HG03159 (cell line): ENCODE measurements at regions not wholly inside any gene's neighbourhood (a gene's known extent, or its start where the extent isn't known, plus 50 kb on each side); places are given as distances from the start of the nearest gene placed in this dataset.

Source experiments
- ATAC-seq: cut with Tn5 transposase; IDR thresholded peaks from one replicate; pipeline ENCODE4 v1.9.1; 2021; ENCODE audit warnings: mild to moderate bottlenecking, moderate library complexity; ENCODE audit not compliant: unreplicated experiment

GRCh38 chr4:138894709-138895108 is 120.9 kb upstream of the NOCT start:
- ATAC-seq = no peak

GRCh38 chr4:138894011-138894410 is 121.6 kb upstream of the NOCT start:
- no peak for ATAC-seq

- ATAC-seq = no peak
Observed at GRCh38 chr4:138892483-138893407, 122.8 kb upstream of the NOCT start.

GRCh38 chr4:138891631-138892031 is 124.0 kb upstream of the NOCT start:
- no peak for ATAC-seq

- ATAC-seq = no peak
Observed at GRCh38 chr4:138890891-138891570, 124.5 kb upstream of the NOCT start.

- ATAC-seq = no peak
Observed at GRCh38 chr4:138889216-138889615, 126.4 kb upstream of the NOCT start.

GRCh38 chr4:138887741-138888140 is 127.8 kb upstream of the NOCT start:
- no peak for ATAC-seq

- ATAC-seq = no peak
Observed at GRCh38 chr4:138887341-138887740, 128.2 kb upstream of the NOCT start.

- no peak for ATAC-seq
Observed at GRCh38 chr4:138879757-138880156, 135.8 kb upstream of the NOCT start.

GRCh38 chr4:138875891-138876608 is 139.5 kb upstream of the NOCT start:
- ATAC-seq = no peak

GRCh38 chr4:138871555-138871875 is 144.1 kb upstream of the NOCT start:
- ATAC-seq = no peak

- ATAC-seq = peak; percentile 81
Observed at GRCh38 chr4:138870737-138871554, 144.6 kb upstream of the NOCT start.

GRCh38 chr4:138869631-138870030 is 145.9 kb upstream of the NOCT start:
- no peak for ATAC-seq

- no peak for ATAC-seq
Observed at GRCh38 chr4:138869165-138869564, 146.4 kb upstream of the NOCT start.

- ATAC-seq = no peak
Observed at GRCh38 chr4:138868562-138868961, 147.0 kb upstream of the NOCT start.

GRCh38 chr4:138867404-138867803 is 148.2 kb upstream of the NOCT start:
- no peak for ATAC-seq

- no peak for ATAC-seq
Observed at GRCh38 chr4:138866314-138866713, 149.3 kb upstream of the NOCT start.

- ATAC-seq = no peak
Observed at GRCh38 chr4:138865765-138866164, 149.8 kb upstream of the NOCT start.

- no peak for ATAC-seq
Observed at GRCh38 chr4:138864961-138865720, 150.4 kb upstream of the NOCT start.

GRCh38 chr4:138863160-138863559 is 152.4 kb upstream of the NOCT start:
- no peak for ATAC-seq
